Fibroblast of lung (primary cell): ENCODE measurements at regions not wholly inside any gene's neighbourhood (a gene's known extent, or its start where the extent isn't known, plus 50 kb on each side); places are given as distances from the start of the nearest gene placed in this dataset.
A peak's percentile ranks its signal among the peaks of the same experiment; 100 is the strongest.

ENCODE experiments used
- DNase-seq, 2 donors: peaks; one replicate each; pipeline versions ENCODE4 v3.0.0 to v3.0.0-alpha.2; 2010; ENCODE audit warnings: low read depth in 2 of 2
- H2AFZ ChIP-seq: 2 replicates; pipeline ENCODE4 v1.5.1; 2012; ENCODE audit warnings: low read length, control low read depth, inconsistent platforms
- H3K27ac ChIP-seq: 2 replicates; pipeline ENCODE4 v1.5.1; 2011; ENCODE audit warnings: low read length, control low read depth; ENCODE audit not compliant: insufficient read depth
- H3K27me3 ChIP-seq: 2 replicates; pipeline ENCODE4 v1.5.1; 2011; ENCODE audit warnings: mild to moderate bottlenecking, low read length; ENCODE audit not compliant: control insufficient read depth, insufficient read depth
- H3K36me3 ChIP-seq: 2 replicates; pipeline ENCODE4 v1.5.1; 2011; ENCODE audit warnings: low read length; ENCODE audit not compliant: control insufficient read depth, insufficient read depth
- H3K4me1 ChIP-seq: 2 replicates; pipeline ENCODE4 v1.5.1; 2011; ENCODE audit warnings: low read length; ENCODE audit not compliant: control insufficient read depth, insufficient read depth; ENCODE audit errors: extremely low read depth
- H3K4me2 ChIP-seq: 2 replicates; pipeline ENCODE4 v1.5.1; 2011; ENCODE audit warnings: low read length, control low read depth; ENCODE audit not compliant: insufficient read depth; ENCODE audit errors: extremely low read depth
- H3K4me3 ChIP-seq, 4 experiments: fragments of 200-600 bp in 1 of 4; sonication (generic) in 1 of 4; replicated peaks in 1 of 4; 2 replicates each; pipeline ENCODE4 v1.5.1; 2011 to 2016; ENCODE audit warnings: low read length in 4 of 4, low read depth in 3 of 4, mild to moderate bottlenecking in 3 of 4, control low read depth in 2 of 4, inconsistent platforms in 1 of 4, mixed read lengths in 1 of 4; ENCODE audit not compliant: insufficient read depth in 1 of 4; ENCODE audit errors: control extremely low read depth in 1 of 4
- H3K79me2 ChIP-seq: 2 replicates; pipeline ENCODE4 v1.5.1; 2012; ENCODE audit warnings: mild to moderate bottlenecking, low read length, inconsistent platforms; ENCODE audit not compliant: control insufficient read depth, insufficient read depth
- H3K9ac ChIP-seq: 2 replicates; pipeline ENCODE4 v1.5.1; 2011; ENCODE audit warnings: mild to moderate bottlenecking, low read length, control low read depth; ENCODE audit not compliant: insufficient read depth
- H3K9me3 ChIP-seq: 2 replicates; pipeline ENCODE4 v1.5.1; 2012; ENCODE audit warnings: low read depth, low read length; ENCODE audit not compliant: control insufficient read depth, insufficient read depth
- H4K20me1 ChIP-seq: 2 replicates; pipeline ENCODE4 v1.5.1; 2011; ENCODE audit warnings: low read length; ENCODE audit not compliant: control insufficient read depth, insufficient read depth; ENCODE audit errors: extremely low read depth
- CTCF ChIP-seq, 2 donors: IDR thresholded peaks in 1 of 2; conservative IDR thresholded peaks in 1 of 2; 1 replicate in 1 of 2; 2 replicates in 1 of 2; pipeline ENCODE4 v1.5.1; 2011 to 2012; ENCODE audit warnings: low read length in 2 of 2, control low read depth in 1 of 2, inconsistent platforms in 1 of 2, low read depth in 1 of 2, mild to moderate bottlenecking in 1 of 2
- EZH2 ChIP-seq: IDR thresholded peaks from 2 replicates; pipeline ENCODE4 v1.5.1; 2012; ENCODE audit warnings: low read length, control low read depth, mild to moderate bottlenecking; ENCODE audit errors: missing control alignments

GRCh38 chr6:17042422-17043147 lies 59.3 kb upstream of the STMND1 start:
- Histone ChIP-seq H3K4me1 (peaks cover 5% of the 10 kb centered on the region), H3K4me3 (no peak overlapping the region), H3K9me3 (no peaks in the 10 kb centered on the region), H3K27me3 (no peaks in the 10 kb centered on the region), H3K4me2 (no peak overlapping the region), H3K79me2 (no peaks in the 10 kb centered on the region), H3K9ac (no peak overlapping the region), H2AFZ (peak overlapping the region; percentile 6), H3K36me3 (no peaks in the 10 kb centered on the region), H4K20me1 (no peaks in the 10 kb centered on the region), H3K27ac (no peak overlapping the region)
- no peak for TF ChIP-seq EZH2
- peak; percentile 46 to 47 for TF ChIP-seq CTCF (conservative IDR thresholded peaks at IDR 0.05 in 1 of 2, IDR thresholded peaks at IDR 0.05 in 1 of 2; ENCODE audit: low read depth in 1 of 2, low read length in 2 of 2)
- peak; percentile 55 to 70 for DNase-seq

- H3K27ac ChIP-seq, result no peak overlapping the region
- no peak overlapping the region for H3K4me2 ChIP-seq
- TF ChIP-seq EZH2 (no peak), CTCF (conservative IDR thresholded peaks at IDR 0.05 in 1 of 2, IDR thresholded peaks at IDR 0.05 in 1 of 2; ENCODE audit: low read depth in 1 of 2, low read length in 2 of 2) (no peak)
- H2AFZ ChIP-seq, result no peak overlapping the region
- DNase-seq, result no peak
- no peaks in the 10 kb centered on the region for H4K20me1 ChIP-seq
- H3K9ac ChIP-seq, result no peak overlapping the region
- H3K9me3 ChIP-seq, result no peaks in the 10 kb centered on the region
- H3K79me2 ChIP-seq, result no peaks in the 10 kb centered on the region
- H3K4me1 ChIP-seq, result peaks cover 3% of the 10 kb centered on the region
- no peak overlapping the region for H3K4me3 ChIP-seq
- no peaks in the 10 kb centered on the region for H3K27me3 ChIP-seq
- H3K36me3 ChIP-seq, result no peaks in the 10 kb centered on the region
Measured at GRCh38 chr6:17039266-17039665, 62.6 kb upstream of the STMND1 start.

- peaks cover 10% of the 10 kb centered on the region for H3K4me1 ChIP-seq
- no peak overlapping the region for H3K4me3 ChIP-seq
- no peaks in the 10 kb centered on the region for H4K20me1 ChIP-seq
- peak in 1 of 2 donors; percentile 72 for DNase-seq
- H3K9me3 ChIP-seq, result no peaks in the 10 kb centered on the region
- TF ChIP-seq EZH2, result no peak
- TF ChIP-seq CTCF (conservative IDR thresholded peaks at IDR 0.05 in 1 of 2, IDR thresholded peaks at IDR 0.05 in 1 of 2; ENCODE audit: low read depth in 1 of 2, low read length in 2 of 2), result no peak
- H2AFZ ChIP-seq, result no peak overlapping the region
- no peaks in the 10 kb centered on the region for H3K79me2 ChIP-seq
- no peak overlapping the region for H3K9ac ChIP-seq
- no peaks in the 10 kb centered on the region for H3K36me3 ChIP-seq
- H3K27me3 ChIP-seq, result no peaks in the 10 kb centered on the region
- H3K4me2 ChIP-seq, result no peak overlapping the region
- H3K27ac ChIP-seq, result no peak overlapping the region
Measured at GRCh38 chr6:17038316-17038715, 63.5 kb upstream of the STMND1 start.
